HCT116 (cell line): ENCODE measurements at regions not wholly inside any gene's neighbourhood (a gene's known extent, or its start where the extent isn't known, plus 50 kb on each side); places are given as distances from the start of the nearest gene placed in this dataset.

Experiments used
- CTCF ChIP-seq, 3 experiments: fragments of 200-600 bp in 1 of 3; sonication (generic) in 1 of 3; IDR thresholded peaks in 2 of 3; conservative IDR thresholded peaks in 1 of 3; 2 replicates each; pipeline ENCODE4 v1.5.1; 2012 to 2017; ENCODE audit warnings: low read depth in 2 of 3, low read length in 2 of 3, antibody characterized with exemption in 1 of 3, borderline replicate concordance in 1 of 3, control low read depth in 1 of 3, mild to moderate bottlenecking in 1 of 3, mixed read lengths in 1 of 3, mixed run types in 1 of 3, moderate library complexity in 1 of 3; ENCODE audit not compliant: insufficient read depth in 1 of 3
- EZH2 ChIP-seq: fragments of 200-600 bp; sonication (generic); IDR thresholded peaks from 2 replicates; pipeline ENCODE4 v1.6.1; 2017; ENCODE audit warnings: antibody characterized with exemption, mixed run types
- YY1 ChIP-seq: IDR thresholded peaks from 2 replicates; pipeline ENCODE4 v1.6.1; 2011; ENCODE audit warnings: low read length, low read depth, moderate library complexity, mild to moderate bottlenecking; ENCODE audit not compliant: insufficient replicate concordance; ENCODE audit errors: extremely low read depth
- ZBTB33 ChIP-seq: IDR thresholded peaks from 2 replicates; pipeline ENCODE4 v1.6.1; 2011; ENCODE audit warnings: mild to moderate bottlenecking, low read length, moderate library complexity; ENCODE audit not compliant: insufficient replicate concordance; ENCODE audit errors: extremely low read depth

GRCh38 chr3:55364421-55364820, 122.7 kb downstream of the WNT5A start:
- TF ChIP-seq EZH2 = no peak
- TF ChIP-seq CTCF (IDR thresholded peaks at IDR 0.05 in 2 of 3, conservative IDR thresholded peaks at IDR 0.05 in 1 of 3; ENCODE audit: borderline replicate concordance in 1 of 3, insufficient read depth in 1 of 3, low read depth in 2 of 3, low read length in 2 of 3) = no peak
- TF ChIP-seq YY1 = no peak
- no peak for TF ChIP-seq ZBTB33
